ENCODE measurements at regions not wholly inside any gene's neighbourhood (a gene's known extent, or its start where the extent isn't known, plus 50 kb on each side); places are given as distances from the start of the nearest gene placed in this dataset.

DNA sequence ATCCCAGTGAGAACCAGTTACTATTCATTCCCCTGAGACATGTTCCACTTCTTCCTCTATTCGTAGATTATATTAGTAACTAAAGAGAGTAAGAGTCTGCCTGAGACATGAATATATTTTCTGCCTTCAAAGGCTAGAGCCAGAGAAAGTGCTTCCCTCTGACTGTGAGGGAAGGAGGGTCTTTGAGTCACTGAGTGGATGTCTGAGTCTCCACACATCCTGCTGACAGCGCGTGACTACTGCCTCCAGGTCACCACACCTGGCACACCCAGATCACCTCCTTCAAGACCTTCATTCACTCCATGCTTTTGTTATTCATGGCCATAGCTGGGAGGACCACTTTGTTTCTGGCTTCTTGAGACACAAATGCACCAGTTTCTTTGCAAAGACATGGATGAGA lies 135.6 kb downstream of the SOX2 start:
- TF ChIP-seq, protein P1, sequence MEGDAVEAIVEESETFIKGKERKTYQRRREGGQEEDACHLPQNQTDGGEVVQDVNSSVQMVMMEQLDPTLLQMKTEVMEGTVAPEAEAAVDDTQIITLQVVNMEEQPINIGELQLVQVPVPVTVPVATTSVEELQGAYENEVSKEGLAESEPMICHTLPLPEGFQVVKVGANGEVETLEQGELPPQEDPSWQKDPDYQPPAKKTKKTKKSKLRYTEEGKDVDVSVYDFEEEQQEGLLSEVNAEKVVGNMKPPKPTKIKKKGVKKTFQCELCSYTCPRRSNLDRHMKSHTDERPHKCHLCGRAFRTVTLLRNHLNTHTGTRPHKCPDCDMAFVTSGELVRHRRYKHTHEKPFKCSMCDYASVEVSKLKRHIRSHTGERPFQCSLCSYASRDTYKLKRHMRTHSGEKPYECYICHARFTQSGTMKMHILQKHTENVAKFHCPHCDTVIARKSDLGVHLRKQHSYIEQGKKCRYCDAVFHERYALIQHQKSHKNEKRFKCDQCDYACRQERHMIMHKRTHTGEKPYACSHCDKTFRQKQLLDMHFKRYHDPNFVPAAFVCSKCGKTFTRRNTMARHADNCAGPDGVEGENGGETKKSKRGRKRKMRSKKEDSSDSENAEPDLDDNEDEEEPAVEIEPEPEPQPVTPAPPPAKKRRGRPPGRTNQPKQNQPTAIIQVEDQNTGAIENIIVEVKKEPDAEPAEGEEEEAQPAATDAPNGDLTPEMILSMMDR (IDR thresholded peaks at IDR 0.05), result no peak
- TF ChIP-seq POLR2A (IDR thresholded peaks at IDR 0.05), result no peak

All from testis (tissue), 2 donors.